AG09309 (cell line): ENCODE measurements at regions not wholly inside any gene's neighbourhood (a gene's known extent, or its start where the extent isn't known, plus 50 kb on each side); places are given as distances from the start of the nearest gene placed in this dataset.
"Not testable (repeated sequence)": the region's sequence is repeated elsewhere in the genome, so short reads cannot be mapped to it uniquely, and the experiment has no call there.

Source experiments
- DNase-seq: peaks from one replicate; pipeline ENCODE4 v3.0.0-alpha.2; 2010; ENCODE audit warnings: low read depth
- H3K4me3 ChIP-seq: 2 replicates; pipeline ENCODE4 v1.5.1; 2011; ENCODE audit warnings: mild to moderate bottlenecking, low read depth, low read length, moderate library complexity; ENCODE audit not compliant: control insufficient read depth
- TF ChIP-seq, protein P1 (sequence below): IDR thresholded peaks from 2 replicates; pipeline ENCODE4 v1.5.1; 2011; ENCODE audit warnings: mild to moderate bottlenecking, low read depth, low read length, inconsistent platforms; ENCODE audit not compliant: insufficient read depth, control insufficient read depth; ENCODE audit errors: missing control alignments

DNA sequence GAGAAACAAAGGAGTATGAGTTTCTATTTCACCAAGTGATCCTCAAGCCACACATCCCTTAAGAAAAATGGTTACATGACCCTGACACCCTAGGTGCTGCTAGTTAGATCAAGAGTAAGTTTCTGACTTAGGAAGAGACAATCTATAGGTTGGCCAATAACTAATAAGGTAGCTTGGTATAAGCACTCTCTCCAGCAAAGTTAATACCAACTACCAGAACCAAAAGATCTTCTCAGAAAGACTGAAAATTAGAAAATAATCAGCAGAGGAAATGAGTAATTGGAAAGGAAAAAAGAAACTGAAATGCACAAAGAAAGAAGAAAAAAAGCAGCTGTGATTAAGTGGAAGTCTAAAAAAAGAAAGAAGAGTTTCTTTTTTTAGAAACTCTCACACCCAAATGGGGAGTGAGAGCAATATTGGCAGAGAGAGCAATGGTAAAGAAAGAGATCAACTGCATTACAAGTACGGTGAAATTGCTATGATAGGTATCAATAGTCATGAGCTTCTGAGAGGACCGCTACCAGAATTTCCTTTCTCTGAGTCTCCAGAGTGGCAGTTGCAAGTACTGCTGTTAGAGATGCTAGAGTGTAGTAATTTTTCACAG is 195.5 kb downstream of the TMEM167A start:
- DNase-seq = no peak
- TF ChIP-seq, protein P1, sequence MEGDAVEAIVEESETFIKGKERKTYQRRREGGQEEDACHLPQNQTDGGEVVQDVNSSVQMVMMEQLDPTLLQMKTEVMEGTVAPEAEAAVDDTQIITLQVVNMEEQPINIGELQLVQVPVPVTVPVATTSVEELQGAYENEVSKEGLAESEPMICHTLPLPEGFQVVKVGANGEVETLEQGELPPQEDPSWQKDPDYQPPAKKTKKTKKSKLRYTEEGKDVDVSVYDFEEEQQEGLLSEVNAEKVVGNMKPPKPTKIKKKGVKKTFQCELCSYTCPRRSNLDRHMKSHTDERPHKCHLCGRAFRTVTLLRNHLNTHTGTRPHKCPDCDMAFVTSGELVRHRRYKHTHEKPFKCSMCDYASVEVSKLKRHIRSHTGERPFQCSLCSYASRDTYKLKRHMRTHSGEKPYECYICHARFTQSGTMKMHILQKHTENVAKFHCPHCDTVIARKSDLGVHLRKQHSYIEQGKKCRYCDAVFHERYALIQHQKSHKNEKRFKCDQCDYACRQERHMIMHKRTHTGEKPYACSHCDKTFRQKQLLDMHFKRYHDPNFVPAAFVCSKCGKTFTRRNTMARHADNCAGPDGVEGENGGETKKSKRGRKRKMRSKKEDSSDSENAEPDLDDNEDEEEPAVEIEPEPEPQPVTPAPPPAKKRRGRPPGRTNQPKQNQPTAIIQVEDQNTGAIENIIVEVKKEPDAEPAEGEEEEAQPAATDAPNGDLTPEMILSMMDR = no peak
- H3K4me3 ChIP-seq = no peak overlapping the region

DNA sequence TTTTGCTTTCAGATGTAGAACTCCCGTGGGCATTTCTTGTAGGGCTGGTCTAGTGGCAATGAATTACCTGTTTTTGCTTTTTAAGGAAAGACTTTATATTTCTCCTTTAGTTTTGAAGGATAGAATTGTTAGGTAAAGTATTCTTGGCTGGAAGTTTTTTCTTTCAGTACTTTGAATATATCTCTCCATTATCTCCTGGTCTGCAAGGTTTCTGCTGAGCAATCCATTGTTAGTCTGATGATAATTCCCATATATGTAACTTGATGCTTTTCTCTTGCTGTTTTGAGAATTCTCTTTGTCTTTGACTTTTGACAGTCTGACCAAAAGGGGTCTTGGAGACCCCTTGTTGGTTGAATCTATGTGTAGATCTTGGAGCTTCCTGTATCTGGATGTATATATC is 198.1 kb downstream of the TMEM167A start:
- H3K4me3 ChIP-seq = no peak overlapping the region
- DNase-seq = no peak
- TF ChIP-seq, protein P1 = no peak

DNA sequence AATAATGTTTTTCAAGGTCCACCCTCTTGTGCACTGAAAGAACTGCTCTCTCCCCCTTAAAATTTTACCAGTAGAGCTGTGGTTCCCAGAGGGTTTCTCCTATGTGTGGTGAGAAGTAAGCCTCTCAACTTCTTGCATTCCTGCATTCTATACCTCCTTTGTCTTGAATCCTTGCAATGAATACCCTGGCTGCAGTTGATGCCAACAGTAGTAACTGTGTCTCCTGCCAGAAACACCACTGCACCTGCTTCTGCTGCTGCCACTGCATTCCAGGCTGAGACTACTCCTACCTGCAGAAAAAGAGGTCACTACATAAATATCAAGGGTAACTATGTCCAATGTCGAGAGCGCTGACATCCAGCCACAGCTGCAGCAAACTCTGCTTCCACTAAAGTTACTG is 203.7 kb downstream of the TMEM167A start:
- no peak overlapping the region for H3K4me3 ChIP-seq
- DNase-seq = no peak
- TF ChIP-seq, protein P1 = no peak

DNA sequence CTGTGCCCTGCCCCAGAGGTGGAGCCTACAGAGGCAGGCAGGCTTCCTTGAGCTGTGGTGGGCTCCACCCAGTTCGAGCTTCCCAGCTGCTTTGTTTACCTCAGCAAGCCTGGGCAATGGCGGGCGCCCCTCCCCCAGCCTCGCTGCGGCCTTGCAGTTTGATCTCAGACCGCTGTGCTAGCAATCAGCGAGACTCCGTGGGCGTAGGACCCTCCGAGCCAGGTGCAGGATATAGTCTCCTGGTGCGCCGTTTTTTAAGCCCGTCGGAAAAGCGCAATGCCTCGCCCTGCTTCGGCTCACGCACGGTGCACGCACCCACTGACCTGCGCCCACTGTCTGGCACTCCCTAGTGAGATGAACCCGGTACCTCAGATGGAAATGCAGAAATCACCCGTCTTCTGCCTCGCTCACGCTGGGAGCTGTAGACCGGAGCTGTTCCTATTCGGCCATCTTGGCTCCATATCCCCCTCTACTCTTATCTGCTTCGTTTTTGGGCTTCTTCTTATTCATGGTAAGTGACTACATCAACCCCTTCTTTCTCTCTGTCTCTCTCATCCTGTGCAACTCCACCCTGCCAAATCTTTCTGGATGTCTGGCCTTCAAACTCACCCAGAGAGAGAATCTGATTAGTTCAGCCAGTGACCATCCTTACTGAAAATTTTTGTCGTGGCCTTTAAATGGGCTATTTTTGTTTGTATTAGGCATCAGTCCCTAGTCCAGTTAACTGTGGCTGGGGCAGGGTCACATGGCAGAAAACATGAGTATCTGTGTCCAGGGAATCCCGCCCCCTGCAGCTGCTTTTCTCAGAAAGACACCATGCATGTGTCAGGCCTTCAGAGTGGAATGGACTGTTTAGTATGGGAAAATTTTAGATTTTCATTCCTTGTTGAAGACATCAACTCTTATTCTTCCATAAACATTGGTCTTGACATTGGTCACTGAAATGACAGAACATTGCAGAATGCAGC is 204.6 kb downstream of the TMEM167A start:
- not testable (repeated sequence) for H3K4me3 ChIP-seq

DNA sequence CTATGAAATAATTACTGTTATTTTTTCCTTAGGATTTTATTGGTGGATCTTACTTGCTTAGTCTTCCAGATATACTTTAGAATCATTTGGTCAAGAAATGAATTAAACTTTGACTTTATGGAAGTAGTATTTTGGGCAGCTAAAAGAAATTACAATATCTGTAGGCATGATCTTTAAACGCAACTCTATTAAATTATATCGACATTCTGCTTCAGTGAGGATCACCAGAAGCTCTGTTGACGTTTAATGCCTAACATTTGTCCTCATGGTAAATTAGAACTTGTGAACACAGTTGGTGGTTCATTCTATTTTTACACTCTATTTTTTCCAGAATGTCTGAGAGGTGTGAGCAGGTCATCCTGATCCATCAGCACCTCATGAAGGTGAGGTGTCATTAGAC is 211.6 kb downstream of the TMEM167A start:
- TF ChIP-seq, protein P1 = no peak
- no peak for DNase-seq

More for the DNA sequence above, 204.6 kb downstream of the TMEM167A start:
- not testable (repeated sequence) for DNase-seq

DNA sequence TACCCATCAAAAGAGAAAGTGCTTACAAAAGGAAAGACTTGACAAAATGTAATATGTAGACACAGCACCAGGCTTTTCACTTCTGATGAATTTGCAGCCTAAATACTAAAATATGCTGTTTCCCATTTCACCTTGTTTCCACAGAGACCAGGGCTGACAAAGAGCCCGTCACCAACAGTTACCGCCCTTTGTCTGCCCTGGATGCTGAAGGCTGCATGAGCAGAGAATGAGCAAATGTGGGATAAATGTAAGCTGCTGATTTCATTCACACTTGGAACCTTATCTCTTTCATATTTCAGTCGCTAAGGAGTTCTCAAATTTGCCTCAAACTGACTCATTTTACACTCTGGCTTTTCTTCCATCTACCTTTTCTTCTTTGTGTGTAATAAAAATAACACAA is 213.9 kb downstream of the TMEM167A start:
- no peak overlapping the region for H3K4me3 ChIP-seq
- DNase-seq = no peak
- TF ChIP-seq, protein P1 = no peak

More for the DNA sequence above, 211.6 kb downstream of the TMEM167A start:
- H3K4me3 ChIP-seq = no peak overlapping the region

DNA sequence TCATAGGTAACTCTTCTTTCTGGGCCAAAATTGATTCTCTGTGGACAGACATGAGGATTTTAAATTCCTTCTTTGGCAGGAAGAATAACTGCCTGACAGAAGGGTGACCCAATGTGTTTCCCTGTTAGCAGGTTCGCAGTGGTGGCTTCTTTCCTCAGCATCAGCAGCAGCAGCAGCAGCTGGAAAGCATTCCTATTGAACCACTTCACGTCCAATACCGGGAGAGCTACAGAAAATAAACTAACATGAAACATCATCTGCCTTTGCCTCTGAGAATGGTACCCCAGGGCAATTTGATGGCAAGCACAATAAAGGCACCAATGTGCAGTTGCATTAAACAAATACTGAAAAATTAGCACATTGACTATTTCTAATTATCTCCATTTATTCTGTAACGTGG is 214.5 kb downstream of the TMEM167A start:
- DNase-seq = no peak

More for the DNA sequence above, 214.5 kb downstream of the TMEM167A start:
- TF ChIP-seq, protein P1 = no peak
- H3K4me3 ChIP-seq = no peak overlapping the region
